NB4 (cell line): ENCODE measurements at regions not wholly inside any gene's neighbourhood (a gene's known extent, or its start where the extent isn't known, plus 50 kb on each side); places are given as distances from the start of the nearest gene placed in this dataset.
A peak's percentile ranks its signal among the peaks of the same experiment; 100 is the strongest.
"Not testable (repeated sequence)": the region's sequence is repeated elsewhere in the genome, so short reads cannot be mapped to it uniquely, and the experiment has no call there.

Experiments used
- DNase-seq: peaks from one replicate; pipeline ENCODE4 v3.0.0; 2010; ENCODE audit warnings: low read depth
- H3K4me3 ChIP-seq: one replicate; pipeline ENCODE4 v1.5.1; 2011; ENCODE audit warnings: mild to moderate bottlenecking, low read depth, low read length, moderate library complexity
- MAX ChIP-seq: IDR thresholded peaks from 2 replicates; pipeline ENCODE4 v1.6.1; 2011; ENCODE audit warnings: low read depth, low read length
- MYC ChIP-seq: IDR thresholded peaks from 2 replicates; pipeline ENCODE4 v1.6.1; 2011; ENCODE audit warnings: low read depth, low read length
- POLR2A ChIP-seq: IDR thresholded peaks from 2 replicates; pipeline ENCODE4 v1.6.1; 2011; ENCODE audit warnings: mild to moderate bottlenecking; ENCODE audit not compliant: insufficient read length; ENCODE audit errors: extremely low read depth
- TF ChIP-seq, protein P1 (sequence below): IDR thresholded peaks from one replicate; pipeline ENCODE4 v1.5.1; 2012; ENCODE audit warnings: low read depth, low read length

- DNase-seq = no peak
Measured at GRCh38 chr15:95192923-95193322, 961.6 kb downstream of the MCTP2 start.

GRCh38 chr15:95194746-95195145 is 963.4 kb downstream of the MCTP2 start:
- no peak overlapping the region for H3K4me3 ChIP-seq
- DNase-seq = no peak
- TF ChIP-seq MAX (no peak), MYC (no peak)

More at GRCh38 chr15:95192923-95193322, 961.6 kb downstream of the MCTP2 start:
- TF ChIP-seq POLR2A (no peak), MAX (peak; percentile 60), MYC (no peak)
- H3K4me3 ChIP-seq = no peak overlapping the region

- no peak for DNase-seq
- H3K4me3 ChIP-seq = no peak overlapping the region
- TF ChIP-seq MYC (no peak), POLR2A (no peak), MAX (no peak)
- TF ChIP-seq, protein P1, sequence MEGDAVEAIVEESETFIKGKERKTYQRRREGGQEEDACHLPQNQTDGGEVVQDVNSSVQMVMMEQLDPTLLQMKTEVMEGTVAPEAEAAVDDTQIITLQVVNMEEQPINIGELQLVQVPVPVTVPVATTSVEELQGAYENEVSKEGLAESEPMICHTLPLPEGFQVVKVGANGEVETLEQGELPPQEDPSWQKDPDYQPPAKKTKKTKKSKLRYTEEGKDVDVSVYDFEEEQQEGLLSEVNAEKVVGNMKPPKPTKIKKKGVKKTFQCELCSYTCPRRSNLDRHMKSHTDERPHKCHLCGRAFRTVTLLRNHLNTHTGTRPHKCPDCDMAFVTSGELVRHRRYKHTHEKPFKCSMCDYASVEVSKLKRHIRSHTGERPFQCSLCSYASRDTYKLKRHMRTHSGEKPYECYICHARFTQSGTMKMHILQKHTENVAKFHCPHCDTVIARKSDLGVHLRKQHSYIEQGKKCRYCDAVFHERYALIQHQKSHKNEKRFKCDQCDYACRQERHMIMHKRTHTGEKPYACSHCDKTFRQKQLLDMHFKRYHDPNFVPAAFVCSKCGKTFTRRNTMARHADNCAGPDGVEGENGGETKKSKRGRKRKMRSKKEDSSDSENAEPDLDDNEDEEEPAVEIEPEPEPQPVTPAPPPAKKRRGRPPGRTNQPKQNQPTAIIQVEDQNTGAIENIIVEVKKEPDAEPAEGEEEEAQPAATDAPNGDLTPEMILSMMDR = no peak
Measured at GRCh38 chr15:95196176-95196915, 965.0 kb downstream of the MCTP2 start.

GRCh38 chr15:95202569-95203349 is 971.4 kb downstream of the MCTP2 start:
- no peak for DNase-seq
- no peak overlapping the region for H3K4me3 ChIP-seq
- TF ChIP-seq MYC (no peak), POLR2A (no peak)

DNA sequence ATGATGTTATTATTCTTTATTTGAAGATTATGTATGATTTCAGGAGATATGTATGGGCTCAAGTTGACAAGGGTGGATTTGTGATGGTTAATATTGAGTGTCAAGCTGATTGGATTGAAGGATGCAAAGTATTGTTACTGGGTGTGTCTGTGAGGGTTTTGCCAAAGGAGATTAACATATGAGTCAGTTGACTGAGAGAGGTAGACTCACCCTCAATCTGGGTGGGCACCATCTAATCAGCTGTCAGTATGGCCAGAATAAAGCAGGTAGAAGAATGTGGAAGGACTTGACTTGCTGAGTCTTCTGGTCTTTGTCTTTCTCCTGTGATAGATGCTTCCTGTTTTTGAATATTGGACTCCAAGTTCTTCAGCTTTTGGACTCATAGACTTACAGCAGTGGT is 973.7 kb downstream of the MCTP2 start:
- no peak for DNase-seq
- TF ChIP-seq, protein P1 = no peak
- TF ChIP-seq MYC (no peak), POLR2A (no peak), MAX (no peak)
- H3K4me3 ChIP-seq = no peak overlapping the region

GRCh38 chr15:95205830-95206229 is 974.5 kb downstream of the MCTP2 start:
- H3K4me3 ChIP-seq = not testable (repeated sequence)

DNA sequence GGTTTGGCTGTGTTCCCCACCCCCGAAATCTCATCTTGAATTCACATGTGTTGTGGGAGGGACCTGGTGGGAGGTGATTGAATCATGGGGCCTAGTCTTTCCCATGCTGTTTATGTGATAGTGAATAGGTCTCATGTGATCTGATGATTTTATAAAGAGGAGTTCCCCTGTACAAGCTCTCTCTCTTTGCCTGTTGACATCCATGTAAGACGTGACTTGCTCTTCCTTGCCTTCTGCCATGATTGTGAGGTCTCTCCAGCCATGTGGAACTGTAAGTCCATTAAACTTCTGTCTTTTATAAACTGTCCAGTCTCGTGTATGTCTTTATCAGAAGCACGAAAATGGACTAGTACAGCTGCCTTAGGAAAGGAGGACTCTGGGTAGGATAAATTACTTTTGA is 976.7 kb downstream of the MCTP2 start:
- no peak for TF ChIP-seq MYC
- TF ChIP-seq, protein P1 = no peak
- TF ChIP-seq MAX = no peak
- TF ChIP-seq POLR2A = no peak
- no peak overlapping the region for H3K4me3 ChIP-seq
- no peak for DNase-seq

More at GRCh38 chr15:95205830-95206229, 974.5 kb downstream of the MCTP2 start:
- not testable (repeated sequence) for DNase-seq

GRCh38 chr15:95208988-95209387 is 977.6 kb downstream of the MCTP2 start:
- TF ChIP-seq, protein P1 = no peak
- TF ChIP-seq POLR2A (no peak), MAX (no peak), MYC (no peak)
- H3K4me3 ChIP-seq = no peak overlapping the region
- DNase-seq = peak; percentile 41
